Neuronal stem cell (in vitro differentiated cells): ENCODE measurements at regions not wholly inside any gene's neighbourhood (a gene's known extent, or its start where the extent isn't known, plus 50 kb on each side); places are given as distances from the start of the nearest gene placed in this dataset.
A peak's percentile ranks its signal among the peaks of the same experiment; 100 is the strongest.

ENCODE experiments used
- DNase-seq: peaks from one replicate; pipeline ENCODE4 v3.0.0-alpha.2; 2013; ENCODE audit warnings: low spot score
- H2AFZ ChIP-seq: one replicate; pipeline ENCODE4 v1.6.1; 2013; ENCODE audit warnings: mild to moderate bottlenecking, low read length, inconsistent platforms
- H2AK5ac ChIP-seq: 2 replicates; pipeline ENCODE4 v1.6.1; 2013; ENCODE audit warnings: low read depth, mild to moderate bottlenecking, inconsistent platforms, low read length, moderate library complexity, mixed read lengths
- H2BK120ac ChIP-seq: 2 replicates; pipeline ENCODE4 v1.6.1; 2013; ENCODE audit warnings: low read depth, mild to moderate bottlenecking, inconsistent platforms, low read length, moderate library complexity, mixed read lengths
- H2BK12ac ChIP-seq: one replicate; pipeline ENCODE4 v1.6.1; 2013; ENCODE audit warnings: low read length, inconsistent platforms
- H2BK15ac ChIP-seq: 2 replicates; pipeline ENCODE4 v1.6.1; 2013; ENCODE audit warnings: mild to moderate bottlenecking, low read length, inconsistent platforms, mixed read lengths
- H2BK5ac ChIP-seq: one replicate; pipeline ENCODE4 v1.6.1; 2013; ENCODE audit warnings: inconsistent platforms, mild to moderate bottlenecking, low read length, moderate library complexity
- H3K14ac ChIP-seq: one replicate; pipeline ENCODE4 v1.6.1; 2013; ENCODE audit warnings: low read length, inconsistent platforms
- H3K18ac ChIP-seq: 2 replicates; pipeline ENCODE4 v1.6.1; 2013; ENCODE audit warnings: low read length, inconsistent platforms
- H3K23ac ChIP-seq: 2 replicates; pipeline ENCODE4 v1.6.1; 2013; ENCODE audit warnings: low read depth, mild to moderate bottlenecking, mixed read lengths, low read length, inconsistent platforms; ENCODE audit not compliant: poor library complexity
- H3K27ac ChIP-seq: replicated peaks from 3 replicates; pipeline ENCODE4 v1.5.1; 2013; ENCODE audit warnings: low read length, inconsistent platforms
- H3K27me3 ChIP-seq, 3 experiments: 2 replicates each; pipeline ENCODE4 v1.6.1; 2013; ENCODE audit warnings: low read length in 3 of 3, mild to moderate bottlenecking in 2 of 3, inconsistent platforms in 1 of 3, low read depth in 1 of 3, mixed read lengths in 1 of 3, moderate library complexity in 1 of 3; ENCODE audit not compliant: control insufficient read depth in 3 of 3, insufficient read depth in 3 of 3
- H3K36me3 ChIP-seq, 2 donors: replicated peaks in 1 of 2; 2 replicates each; pipeline ENCODE4 v1.6.1; 2013; ENCODE audit warnings: low read length in 2 of 2; ENCODE audit not compliant: control insufficient read depth in 2 of 2, insufficient read depth in 2 of 2
- H3K4ac ChIP-seq: 2 replicates; pipeline ENCODE4 v1.6.1; 2013; ENCODE audit warnings: inconsistent platforms, mild to moderate bottlenecking, low read length, moderate library complexity
- H3K4me1 ChIP-seq, 2 donors: 1 replicate in 1 of 2; 2 replicates in 1 of 2; pipeline ENCODE4 v1.6.1; 2013; ENCODE audit warnings: low read length in 2 of 2, low read depth in 1 of 2; ENCODE audit not compliant: control insufficient read depth in 2 of 2, insufficient read depth in 1 of 2
- H3K4me2 ChIP-seq: one replicate; pipeline ENCODE4 v1.6.1; 2013; ENCODE audit warnings: mild to moderate bottlenecking, low read length, inconsistent platforms; ENCODE audit not compliant: insufficient read depth, poor library complexity, severe bottlenecking
- H3K4me3 ChIP-seq, 2 donors: 2 replicates each; pipeline ENCODE4 v1.5.1; 2013; ENCODE audit warnings: low read length in 2 of 2, mild to moderate bottlenecking in 2 of 2, inconsistent platforms in 1 of 2, moderate library complexity in 1 of 2
- H3K79me1 ChIP-seq: one replicate; pipeline ENCODE4 v1.6.1; 2013; ENCODE audit warnings: low read depth, mild to moderate bottlenecking, inconsistent platforms, low read length, moderate library complexity
- H3K9ac ChIP-seq: one replicate; pipeline ENCODE4 v1.6.1; 2013; ENCODE audit warnings: mild to moderate bottlenecking, low read depth, low read length, inconsistent platforms; ENCODE audit not compliant: poor library complexity
- H3K9me3 ChIP-seq, 2 donors: replicated peaks in 1 of 2; 2 replicates each; pipeline versions ENCODE3 to v1.6.1; 2013; ENCODE audit warnings: low read length in 2 of 2, mild to moderate bottlenecking in 2 of 2, inconsistent platforms in 1 of 2, low read depth in 1 of 2, mixed read lengths in 1 of 2, moderate library complexity in 1 of 2; ENCODE audit not compliant: control insufficient read depth in 2 of 2, insufficient read depth in 1 of 2
- H4K8ac ChIP-seq: one replicate; pipeline ENCODE4 v1.6.1; 2013; ENCODE audit warnings: low read depth, mild to moderate bottlenecking, inconsistent platforms, low read length, moderate library complexity
- H4K91ac ChIP-seq: one replicate; pipeline ENCODE4 v1.6.1; 2013; ENCODE audit warnings: low read length, low read depth, mild to moderate bottlenecking, inconsistent platforms; ENCODE audit not compliant: poor library complexity
- WGBS, 2 donors: extraction: QIAGEN DNeasy Blood & Tissue Kit; methylation state at CpG; one replicate each; pipeline ENCODE4 v1.1.7; 2013; ENCODE audit warnings: missing lambda C conversion rate in 2 of 2, mixed read lengths in 1 of 2; ENCODE audit not compliant: insufficient read length in 2 of 2, insufficient replicate concordance in 1 of 2; ENCODE audit errors: extremely low coverage in 2 of 2; 5-methylcytosine and 5-hydroxymethylcytosine counted together

DNA sequence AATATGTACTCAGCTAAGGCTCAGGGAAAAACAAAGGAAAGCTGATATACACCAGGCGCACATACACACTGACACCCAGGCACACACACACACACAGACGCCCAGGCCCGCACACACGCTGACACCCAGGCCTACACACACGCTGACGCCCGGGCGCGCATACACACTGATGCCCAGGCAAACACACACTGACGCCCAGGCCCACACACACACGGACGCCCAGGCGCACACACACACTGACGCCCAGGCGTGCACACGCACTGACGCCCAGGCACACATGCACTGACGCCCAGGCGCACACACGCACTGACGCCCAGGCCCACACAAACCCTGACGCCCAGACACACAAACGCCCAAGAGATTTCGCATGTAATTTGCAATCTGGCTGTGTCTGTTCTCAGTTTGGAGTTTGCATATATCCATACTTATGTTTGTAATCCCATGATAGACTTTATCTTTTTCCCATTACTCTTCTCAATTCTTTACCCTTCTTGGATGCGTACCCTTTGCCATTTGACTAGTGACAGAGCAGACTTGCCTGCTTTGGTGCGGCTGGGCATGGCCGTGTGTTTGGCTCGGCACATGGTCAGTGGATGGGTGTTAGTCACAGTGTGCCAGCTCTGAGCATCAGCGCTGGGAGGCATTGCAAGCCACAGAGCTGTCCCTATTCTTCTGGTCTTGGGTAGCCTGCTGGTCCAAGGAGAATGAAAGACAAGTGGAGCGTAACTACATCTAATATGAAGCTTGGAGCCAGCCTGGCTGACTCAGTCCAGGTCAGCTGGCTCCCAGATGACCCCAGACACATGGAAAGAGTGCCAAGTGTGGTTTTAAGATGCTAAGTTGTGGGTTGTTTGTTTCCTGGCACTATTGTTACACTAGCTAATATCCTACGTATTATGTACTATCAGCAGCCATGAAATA is 632.4 kb upstream of the ZFP42 start:
- WGBS, 2 donors, result no CpG with 5 or more reads among the region's 31 CpGs
- DNase-seq, result no peak

DNA sequence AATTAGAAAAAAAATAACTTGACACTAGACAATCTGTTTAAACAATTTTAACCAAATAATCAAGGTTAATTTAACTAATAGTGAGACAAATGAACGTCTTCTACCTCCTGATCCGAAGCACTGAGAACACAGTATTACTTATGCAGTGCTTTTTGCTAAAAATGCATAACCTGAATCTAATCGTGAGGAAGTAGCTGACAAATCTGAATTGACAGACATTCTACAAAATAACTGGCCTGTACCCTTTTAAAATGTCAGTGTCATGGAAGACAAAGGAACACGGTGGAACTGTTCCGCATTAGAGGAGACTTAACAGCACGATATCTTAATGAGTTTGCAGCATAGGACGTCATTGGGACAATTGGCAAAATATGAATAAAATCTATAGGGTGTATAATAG is 631.2 kb upstream of the ZFP42 start:
- Histone ChIP-seq H2AFZ (no peak overlapping the region), H3K23ac (no peak overlapping the region), H3K27me3 (no peaks in the 10 kb centered on the region), H3K4me1 (no peaks in the 10 kb centered on the region), H3K9ac (no peak overlapping the region), H3K18ac (no peak overlapping the region), H4K8ac (no peak overlapping the region), H2BK5ac (no peak overlapping the region), H3K27ac (no peak overlapping the region), H3K4me2 (no peak overlapping the region), H3K79me1 (no peaks in the 10 kb centered on the region), H2BK120ac (no peak overlapping the region), H3K36me3 (no peaks in the 10 kb centered on the region), H2AK5ac (no peak overlapping the region), H3K9me3 (no peaks in the 10 kb centered on the region), H4K91ac (no peak overlapping the region), H3K4me3 (no peak overlapping the region), H2BK15ac (no peak overlapping the region), H2BK12ac (no peak overlapping the region), H3K4ac (no peak overlapping the region), H3K14ac (no peak overlapping the region)
- DNase-seq, result no peak
- WGBS, 2 donors, result no CpG with 5 or more reads among the region's 7 CpGs

More for the DNA sequence above, 632.4 kb upstream of the ZFP42 start:
- Histone ChIP-seq H3K23ac (peak overlapping the region; percentile 81), H3K36me3 (no peaks in the 10 kb centered on the region), H2AK5ac (no peak overlapping the region), H3K79me1 (no peaks in the 10 kb centered on the region), H3K14ac (peak overlapping the region; percentile 97), H2BK15ac (peak overlapping the region; percentile 54), H2BK12ac (no peak overlapping the region), H3K4ac (no peak overlapping the region), H3K27ac (no peak overlapping the region), H2AFZ (no peak overlapping the region), H2BK5ac (no peak overlapping the region), H3K4me1 (no peaks in the 10 kb centered on the region), H3K27me3 (no peaks in the 10 kb centered on the region), H2BK120ac (no peak overlapping the region), H3K4me2 (no peak overlapping the region), H3K9ac (no peak overlapping the region), H4K8ac (no peak overlapping the region), H3K9me3 (no peaks in the 10 kb centered on the region), H3K4me3 (peak overlapping the region in 1 of 2 donors; percentile 33), H3K18ac (peak overlapping the region; percentile 84), H4K91ac (no peak overlapping the region)

DNA sequence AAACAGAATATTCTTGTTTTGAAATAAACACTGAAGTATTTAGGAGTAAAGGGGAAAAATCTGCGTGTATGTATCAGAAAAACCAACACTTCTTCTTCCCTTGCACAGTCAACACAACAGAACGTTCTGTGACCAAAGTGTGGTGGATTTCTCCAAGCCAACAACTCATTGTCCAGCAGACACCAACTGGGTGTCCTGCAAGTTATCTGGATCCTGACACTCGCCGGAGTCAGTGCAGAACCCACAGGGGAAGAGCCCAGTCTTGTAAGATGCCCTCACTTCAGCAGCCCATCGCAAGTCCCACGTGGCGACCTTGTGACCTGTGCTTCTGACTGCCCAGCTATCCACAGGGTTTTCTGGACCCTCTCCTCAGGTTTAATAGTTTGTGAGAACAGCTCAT is 630.7 kb upstream of the ZFP42 start:
- H2BK15ac ChIP-seq, result no peak overlapping the region

DNA sequence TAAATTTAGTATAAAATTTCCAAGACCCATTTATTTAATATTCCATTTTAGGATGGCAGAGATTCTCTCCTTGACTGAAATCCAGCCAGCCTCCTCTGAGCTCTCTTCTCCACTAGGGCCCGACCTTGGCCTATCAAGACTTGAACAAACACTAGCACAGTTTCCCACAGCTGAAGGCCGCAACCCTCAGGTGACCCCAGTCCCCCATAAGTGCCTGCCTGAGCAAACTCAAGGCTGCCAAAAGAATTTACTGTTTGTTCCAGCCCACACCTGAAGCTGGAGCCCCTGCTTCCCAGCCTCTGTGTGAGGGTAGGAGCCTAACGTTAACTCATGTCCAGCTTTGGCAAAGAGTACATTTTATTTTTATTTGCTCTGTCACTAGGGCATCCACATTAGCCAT is 629.0 kb upstream of the ZFP42 start:
- H3K79me1 ChIP-seq, result no peaks in the 10 kb centered on the region
- H3K27me3 ChIP-seq, result no peaks in the 10 kb centered on the region

More for the DNA sequence above, 630.7 kb upstream of the ZFP42 start:
- no peaks in the 10 kb centered on the region for H3K79me1 ChIP-seq
- H3K9me3 ChIP-seq, result no peaks in the 10 kb centered on the region
- no peak overlapping the region for H2AK5ac ChIP-seq
- H3K4me3 ChIP-seq, result no peak overlapping the region
- no peak overlapping the region for H4K8ac ChIP-seq
- no peak overlapping the region for H3K4me2 ChIP-seq
- H3K4me1 ChIP-seq, result no peaks in the 10 kb centered on the region
- H3K36me3 ChIP-seq, result no peaks in the 10 kb centered on the region
- no peak overlapping the region for H3K4ac ChIP-seq
- H2BK5ac ChIP-seq, result no peak overlapping the region
- H3K9ac ChIP-seq, result no peak overlapping the region
- no peak overlapping the region for H2BK120ac ChIP-seq
- no peak overlapping the region for H2AFZ ChIP-seq
- no peaks in the 10 kb centered on the region for H3K27me3 ChIP-seq
- WGBS, 2 donors, result no CpG with 5 or more reads among the region's 7 CpGs
- DNase-seq, result no peak
- H3K27ac ChIP-seq, result no peak overlapping the region
- no peak overlapping the region for H4K91ac ChIP-seq
- no peak overlapping the region for H3K18ac ChIP-seq
- no peak overlapping the region for H2BK12ac ChIP-seq
- no peak overlapping the region for H3K14ac ChIP-seq
- no peak overlapping the region for H3K23ac ChIP-seq

More for the DNA sequence above, 629.0 kb upstream of the ZFP42 start:
- no peak overlapping the region for H3K14ac ChIP-seq
- H2BK12ac ChIP-seq, result no peak overlapping the region
- WGBS, 2 donors, result no CpG with 5 or more reads among the region's 3 CpGs
- H3K4me3 ChIP-seq, result no peak overlapping the region
- H4K91ac ChIP-seq, result no peak overlapping the region
- H2BK5ac ChIP-seq, result no peak overlapping the region
- no peaks in the 10 kb centered on the region for H3K9me3 ChIP-seq
- H2BK120ac ChIP-seq, result no peak overlapping the region
- no peak overlapping the region for H2AFZ ChIP-seq
- no peak overlapping the region for H4K8ac ChIP-seq
- no peak overlapping the region for H2BK15ac ChIP-seq
- H3K18ac ChIP-seq, result no peak overlapping the region
- no peak overlapping the region for H3K4me2 ChIP-seq
- no peak for DNase-seq
- no peaks in the 10 kb centered on the region for H3K4me1 ChIP-seq
- no peak overlapping the region for H3K4ac ChIP-seq
- H2AK5ac ChIP-seq, result no peak overlapping the region
- no peak overlapping the region for H3K9ac ChIP-seq
- H3K36me3 ChIP-seq, result no peaks in the 10 kb centered on the region
- no peak overlapping the region for H3K27ac ChIP-seq
- H3K23ac ChIP-seq, result no peak overlapping the region
